NCI-H1417 (cell line): ENCODE measurements at regions not wholly inside any gene's neighbourhood (a gene's known extent, or its start where the extent isn't known, plus 50 kb on each side); places are given as distances from the start of the nearest gene placed in this dataset.

Source experiments
- DNase-seq, 3 experiments: peaks; one replicate each; lab custom pipeline; 2025; lab: John Stamatoyannopoulos, UW

GRCh38 chr12:74456431-74456830 lies 81.2 kb upstream of the ATXN7L3B start:
- DNase-seq = no peak

DNA sequence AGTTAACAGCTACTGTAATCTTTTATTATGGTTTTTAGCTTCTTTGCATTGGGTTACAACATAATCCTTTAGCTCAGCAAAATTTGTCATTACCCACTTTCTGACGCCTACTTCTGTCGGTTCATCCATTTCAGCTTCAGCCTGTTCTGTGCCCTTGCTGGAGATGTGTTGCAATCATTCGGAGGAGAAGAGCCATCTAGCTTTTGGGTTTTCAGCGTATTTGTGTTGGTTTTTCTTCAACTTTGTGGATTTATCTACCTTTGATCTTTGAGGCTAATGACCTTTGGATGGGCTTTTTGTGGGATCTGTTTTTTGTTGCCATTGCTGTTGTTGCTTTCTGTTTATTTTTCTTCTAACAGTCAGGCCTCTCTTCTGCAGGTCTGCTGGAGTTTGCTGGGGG lies 69.2 kb upstream of the ATXN7L3B start:
- no peak for DNase-seq

GRCh38 chr12:74476234-74476633 lies 61.4 kb upstream of the ATXN7L3B start:
- DNase-seq = no peak

- no peak for DNase-seq
These were observed 56.6 kb upstream of the ATXN7L3B start for GRCh38 chr12:74481078-74481477.

GRCh38 chr12:74482115-74482514 lies 55.5 kb upstream of the ATXN7L3B start:
- no peak for DNase-seq

- no peak for DNase-seq
These were observed 54.6 kb upstream of the ATXN7L3B start for GRCh38 chr12:74483057-74483456.
